Endodermal cell (in vitro differentiated cells): ENCODE measurements at regions not wholly inside any gene's neighbourhood (a gene's known extent, or its start where the extent isn't known, plus 50 kb on each side); places are given as distances from the start of the nearest gene placed in this dataset.

Experiments used
- DNase-seq: peaks from one replicate; pipeline ENCODE4 v3.0.0-alpha.2; 2017
- H3K27ac ChIP-seq: 2 replicates; pipeline ENCODE4 v1.5.1; 2013; ENCODE audit warnings: mild to moderate bottlenecking, low read depth, low read length, moderate library complexity
- H3K27me3 ChIP-seq: 2 replicates; pipeline ENCODE4 v1.6.1; 2013; ENCODE audit warnings: mild to moderate bottlenecking, low read length, moderate library complexity; ENCODE audit not compliant: insufficient read depth, control insufficient read depth, poor library complexity, severe bottlenecking
- H3K36me3 ChIP-seq: 2 replicates; pipeline ENCODE4 v1.7.0; 2013; ENCODE audit warnings: mild to moderate bottlenecking, low read length, moderate library complexity; ENCODE audit not compliant: control insufficient read depth, insufficient read depth
- H3K4me1 ChIP-seq: one replicate; pipeline ENCODE4 v1.7.0; 2013; ENCODE audit warnings: low read length; ENCODE audit not compliant: control insufficient read depth, insufficient read depth
- H3K4me3 ChIP-seq: 2 replicates; pipeline ENCODE4 v1.5.1; 2013; ENCODE audit warnings: mild to moderate bottlenecking, low read length, moderate library complexity
- H3K9ac ChIP-seq: 2 replicates; pipeline ENCODE4 v1.6.1; 2013; ENCODE audit warnings: mild to moderate bottlenecking, low read length, moderate library complexity; ENCODE audit not compliant: poor library complexity, severe bottlenecking; ENCODE audit errors: extremely low read depth
- H3K9me3 ChIP-seq: 2 replicates; pipeline ENCODE4 v1.6.1; 2013; ENCODE audit warnings: mild to moderate bottlenecking, low read length, moderate library complexity; ENCODE audit not compliant: control insufficient read depth
- H3K27ac Mint-ChIP-seq: 2 replicates; pipeline ENCODE4 v1.8.0; 2020; ENCODE audit warnings: mixed read lengths
- H3K27me3 Mint-ChIP-seq: 2 replicates; pipeline ENCODE4 v1.8.0; 2021; ENCODE audit warnings: mild to moderate bottlenecking, mixed read lengths; ENCODE audit not compliant: insufficient read depth
- H3K36me3 Mint-ChIP-seq: 2 replicates; pipeline ENCODE4 v1.8.0; 2020; ENCODE audit warnings: low read depth, mixed read lengths
- H3K4me1 Mint-ChIP-seq: 2 replicates; pipeline ENCODE4 v1.8.0; 2020; ENCODE audit warnings: mixed read lengths
- H3K4me3 Mint-ChIP-seq: 2 replicates; pipeline ENCODE4 v1.8.0; 2020; ENCODE audit warnings: mild to moderate bottlenecking, moderate library complexity, mixed read lengths
- H3K9me3 Mint-ChIP-seq: 2 replicates; pipeline ENCODE4 v1.8.0; 2020; ENCODE audit warnings: mild to moderate bottlenecking, mixed read lengths
- WGBS, 2 experiments: methylation state at CpG; one replicate each; pipeline versions ENCODE4 v1.1.5 to v1.1.7; 2013; ENCODE audit warnings: missing lambda C conversion rate in 2 of 2, mixed read lengths in 1 of 2; ENCODE audit not compliant: insufficient coverage in 1 of 2, insufficient read length in 1 of 2; 5-methylcytosine and 5-hydroxymethylcytosine counted together
- TF ChIP-seq, protein P1 (sequence below): fragments of 200-600 bp; sonication (generic); conservative IDR thresholded peaks from 2 replicates; pipeline ENCODE4 v1.5.0; 2021; ENCODE audit warnings: antibody characterized with exemption, mild to moderate bottlenecking

DNA sequence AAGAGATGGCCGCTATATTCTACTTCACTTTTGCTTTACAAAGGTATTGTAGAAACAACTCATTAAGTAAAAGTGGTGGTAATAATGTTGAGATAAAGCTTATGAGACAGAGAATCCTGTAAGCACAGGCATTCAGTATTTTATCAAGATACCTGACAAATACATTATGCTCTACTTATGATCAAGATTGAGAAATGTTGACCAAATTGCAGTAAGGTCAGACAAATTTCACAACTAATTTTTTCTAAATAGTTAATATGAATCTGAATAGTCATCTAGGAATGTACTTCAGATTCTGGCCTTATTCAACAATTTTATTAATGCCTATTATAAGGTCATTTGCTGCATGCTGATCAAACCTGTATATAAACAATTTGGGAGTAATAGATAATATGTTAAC lies 95.1 kb upstream of the MBNL1 start:
- TF ChIP-seq, protein P1, sequence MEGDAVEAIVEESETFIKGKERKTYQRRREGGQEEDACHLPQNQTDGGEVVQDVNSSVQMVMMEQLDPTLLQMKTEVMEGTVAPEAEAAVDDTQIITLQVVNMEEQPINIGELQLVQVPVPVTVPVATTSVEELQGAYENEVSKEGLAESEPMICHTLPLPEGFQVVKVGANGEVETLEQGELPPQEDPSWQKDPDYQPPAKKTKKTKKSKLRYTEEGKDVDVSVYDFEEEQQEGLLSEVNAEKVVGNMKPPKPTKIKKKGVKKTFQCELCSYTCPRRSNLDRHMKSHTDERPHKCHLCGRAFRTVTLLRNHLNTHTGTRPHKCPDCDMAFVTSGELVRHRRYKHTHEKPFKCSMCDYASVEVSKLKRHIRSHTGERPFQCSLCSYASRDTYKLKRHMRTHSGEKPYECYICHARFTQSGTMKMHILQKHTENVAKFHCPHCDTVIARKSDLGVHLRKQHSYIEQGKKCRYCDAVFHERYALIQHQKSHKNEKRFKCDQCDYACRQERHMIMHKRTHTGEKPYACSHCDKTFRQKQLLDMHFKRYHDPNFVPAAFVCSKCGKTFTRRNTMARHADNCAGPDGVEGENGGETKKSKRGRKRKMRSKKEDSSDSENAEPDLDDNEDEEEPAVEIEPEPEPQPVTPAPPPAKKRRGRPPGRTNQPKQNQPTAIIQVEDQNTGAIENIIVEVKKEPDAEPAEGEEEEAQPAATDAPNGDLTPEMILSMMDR: no peak
- no peaks in the 10 kb centered on the region for H3K9me3 ChIP-seq
- Mint-ChIP-seq H3K27me3 (peaks cover 61% of the 10 kb centered on the region), H3K9me3 (no peaks in the 10 kb centered on the region), H3K4me1 (peaks cover 7% of the 10 kb centered on the region), H3K36me3 (no peaks in the 10 kb centered on the region), H3K27ac (no peak overlapping the region), H3K4me3 (no peak overlapping the region)
- WGBS, 2 experiments: 100% methylated on average over 1 of the region's 1 CpG
- no peak overlapping the region for H3K4me3 ChIP-seq
- no peak overlapping the region for H3K27ac ChIP-seq
- H3K9ac ChIP-seq: no peak overlapping the region
- no peak for DNase-seq
- H3K27me3 ChIP-seq: peaks cover 78% of the 10 kb centered on the region
- no peaks in the 10 kb centered on the region for H3K4me1 ChIP-seq
- no peaks in the 10 kb centered on the region for H3K36me3 ChIP-seq

DNA sequence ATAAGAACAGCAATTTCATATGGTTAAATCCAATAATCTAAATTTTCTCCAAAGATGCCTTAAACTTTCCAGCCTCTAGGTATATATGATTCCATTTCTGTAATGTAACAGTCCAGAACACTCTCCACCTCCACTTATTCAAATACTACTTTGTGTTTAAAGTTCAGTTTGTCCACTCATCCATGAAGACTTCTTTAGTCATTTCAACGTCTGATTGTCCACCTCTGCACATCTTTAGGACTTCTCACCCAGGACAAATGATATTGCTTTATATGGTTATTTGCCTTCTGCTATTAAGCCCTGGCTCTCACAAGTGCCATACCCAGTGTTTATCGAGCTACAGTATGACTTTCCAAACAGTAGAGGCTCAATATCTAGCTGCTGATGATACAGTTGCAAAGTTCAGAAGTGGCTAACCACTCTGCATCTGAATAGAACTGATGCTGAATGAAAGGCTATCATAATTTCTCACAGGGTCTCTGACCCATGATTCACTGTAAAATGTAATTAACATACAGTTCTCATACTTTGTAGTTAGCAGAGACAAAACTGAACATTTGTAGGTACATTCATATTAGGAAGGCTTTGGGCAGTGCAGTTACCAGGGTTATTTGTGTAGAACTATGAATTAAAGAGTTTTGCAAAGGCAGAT lies 93.7 kb upstream of the MBNL1 start:
- no peaks in the 10 kb centered on the region for H3K4me1 ChIP-seq
- Mint-ChIP-seq H3K27ac (no peak overlapping the region), H3K9me3 (no peaks in the 10 kb centered on the region), H3K27me3 (peaks cover 72% of the 10 kb centered on the region), H3K4me3 (no peak overlapping the region), H3K36me3 (no peaks in the 10 kb centered on the region), H3K4me1 (peaks cover 7% of the 10 kb centered on the region)
- H3K27ac ChIP-seq: no peak overlapping the region
- H3K9me3 ChIP-seq: no peaks in the 10 kb centered on the region
- H3K4me3 ChIP-seq: no peak overlapping the region
- no peaks in the 10 kb centered on the region for H3K36me3 ChIP-seq
- DNase-seq: no peak
- TF ChIP-seq, protein P1: no peak
- no peak overlapping the region for H3K9ac ChIP-seq
- peaks cover 85% of the 10 kb centered on the region for H3K27me3 ChIP-seq
- WGBS, 2 experiments: 96 to 100% methylated on average over 1 to 2 of the region's 2 CpGs

DNA sequence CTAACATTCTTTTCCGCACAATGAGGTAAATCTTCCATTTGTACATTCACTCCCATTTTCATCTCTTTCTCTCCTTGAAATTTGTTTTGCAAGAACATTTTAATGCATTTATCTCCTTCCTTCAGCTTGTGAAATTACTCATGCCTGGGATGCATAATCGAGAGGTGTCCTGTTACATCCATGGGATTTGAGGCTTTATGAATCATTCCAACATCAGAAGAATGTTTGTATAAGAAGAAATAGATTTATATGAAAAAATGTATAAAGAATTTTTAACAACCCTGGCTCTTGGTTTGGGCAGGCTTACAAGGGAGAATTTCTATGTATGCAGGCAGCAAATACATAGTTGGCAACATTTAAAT lies 93.2 kb upstream of the MBNL1 start:
- Mint-ChIP-seq H3K36me3 (no peaks in the 10 kb centered on the region), H3K9me3 (no peaks in the 10 kb centered on the region), H3K27me3 (peaks cover 73% of the 10 kb centered on the region), H3K27ac (no peak overlapping the region), H3K4me1 (peaks cover 7% of the 10 kb centered on the region), H3K4me3 (no peak overlapping the region)
- H3K36me3 ChIP-seq: no peaks in the 10 kb centered on the region
- TF ChIP-seq, protein P1: no peak
- H3K27me3 ChIP-seq: peaks cover 85% of the 10 kb centered on the region
- no peaks in the 10 kb centered on the region for H3K9me3 ChIP-seq
- WGBS, 2 experiments: 71 to 88% methylated on average over 1 to 2 of the region's 2 CpGs
- no peak for DNase-seq
- no peak overlapping the region for H3K27ac ChIP-seq
- no peak overlapping the region for H3K9ac ChIP-seq
- no peak overlapping the region for H3K4me3 ChIP-seq
- no peaks in the 10 kb centered on the region for H3K4me1 ChIP-seq
